HFFc6 (cell line): ENCODE measurements at regions not wholly inside any gene's neighbourhood (a gene's known extent, or its start where the extent isn't known, plus 50 kb on each side); places are given as distances from the start of the nearest gene placed in this dataset.

ENCODE experiments used
- DNase-seq: peaks from one replicate; pipeline ENCODE4 v3.0.0-alpha.2; 2018
- H3K27ac Mint-ChIP-seq: 2 replicates; pipeline ENCODE4 v1.8.0; 2020; ENCODE audit warnings: mild to moderate bottlenecking, mixed read lengths
- H3K27me3 Mint-ChIP-seq: 2 replicates; pipeline ENCODE4 v1.8.0; 2021; ENCODE audit warnings: mild to moderate bottlenecking, moderate library complexity, mixed read lengths; ENCODE audit not compliant: insufficient read depth
- H3K36me3 Mint-ChIP-seq: 2 replicates; pipeline ENCODE4 v1.8.0; 2021; ENCODE audit warnings: low read depth, mixed read lengths
- H3K4me1 Mint-ChIP-seq: 2 replicates; pipeline ENCODE4 v1.8.0; 2020; ENCODE audit warnings: low read depth, mixed read lengths
- H3K4me3 Mint-ChIP-seq: 2 replicates; pipeline ENCODE4 v1.8.0; 2020; ENCODE audit warnings: mild to moderate bottlenecking, moderate library complexity, mixed read lengths
- H3K9me3 Mint-ChIP-seq: 2 replicates; pipeline ENCODE4 v1.8.0; 2020; ENCODE audit warnings: mild to moderate bottlenecking, mixed read lengths
- CTCF ChIP-seq: fragments of 200-600 bp; sonication (generic); IDR thresholded peaks from 2 replicates; pipeline ENCODE4 v1.5.0; 2021; ENCODE audit warnings: antibody characterized with exemption, mild to moderate bottlenecking

- Mint-ChIP-seq H3K27me3 (no peaks in the 10 kb centered on the region), H3K27ac (no peak overlapping the region), H3K4me3 (no peak overlapping the region), H3K9me3 (peaks cover 6% of the 10 kb centered on the region), H3K4me1 (no peaks in the 10 kb centered on the region), H3K36me3 (no peaks in the 10 kb centered on the region)
- no peak for DNase-seq
- TF ChIP-seq CTCF = no peak
Measured at GRCh38 chr2:82538590-82539279, 1920.3 kb downstream of the SUCLG1 start.

- Mint-ChIP-seq H3K9me3 (peaks cover 8% of the 10 kb centered on the region; the same call in 1 of the 2 replicates), H3K4me3 (no peak overlapping the region), H3K36me3 (no peaks in the 10 kb centered on the region), H3K27me3 (no peaks in the 10 kb centered on the region; the same call in none of the 2 replicates), H3K4me1 (no peaks in the 10 kb centered on the region), H3K27ac (no peak overlapping the region)
- TF ChIP-seq CTCF = no peak
- no peak for DNase-seq
Measured at GRCh38 chr2:82528288-82528687, 1930.8 kb downstream of the SUCLG1 start.

GRCh38 chr2:82527124-82527523 lies 1932.0 kb downstream of the SUCLG1 start:
- H3K27me3 Mint-ChIP-seq = no peaks in the 10 kb centered on the region; the same call in none of the 2 replicates
- H3K4me3 Mint-ChIP-seq = no peak overlapping the region
- H3K9me3 Mint-ChIP-seq = peaks cover 8% of the 10 kb centered on the region; the same call in 1 of the 2 replicates
- no peaks in the 10 kb centered on the region for H3K4me1 Mint-ChIP-seq
- TF ChIP-seq CTCF = no peak
- DNase-seq = no peak
- no peaks in the 10 kb centered on the region for H3K36me3 Mint-ChIP-seq
- H3K27ac Mint-ChIP-seq = no peak overlapping the region

- TF ChIP-seq CTCF = no peak
- peaks cover 8% of the 10 kb centered on the region; the same call in 1 of the 2 replicates for H3K9me3 Mint-ChIP-seq
- no peak for DNase-seq
- no peaks in the 10 kb centered on the region; the same call in none of the 2 replicates for H3K27me3 Mint-ChIP-seq
- no peak overlapping the region for H3K27ac Mint-ChIP-seq
- no peak overlapping the region for H3K4me3 Mint-ChIP-seq
- no peaks in the 10 kb centered on the region for H3K4me1 Mint-ChIP-seq
- H3K36me3 Mint-ChIP-seq = no peaks in the 10 kb centered on the region
Measured at GRCh38 chr2:82526277-82526676, 1932.8 kb downstream of the SUCLG1 start.

GRCh38 chr2:82525744-82526143 lies 1933.3 kb downstream of the SUCLG1 start:
- H3K4me3 Mint-ChIP-seq = no peak overlapping the region
- peaks cover 8% of the 10 kb centered on the region; the same call in 1 of the 2 replicates for H3K9me3 Mint-ChIP-seq

More at GRCh38 chr2:82525744-82526143, 1933.3 kb downstream of the SUCLG1 start:
- no peaks in the 10 kb centered on the region for H3K4me1 Mint-ChIP-seq
- no peaks in the 10 kb centered on the region; the same call in none of the 2 replicates for H3K27me3 Mint-ChIP-seq
- TF ChIP-seq CTCF = no peak
- no peak overlapping the region for H3K27ac Mint-ChIP-seq
- no peak for DNase-seq
- no peaks in the 10 kb centered on the region for H3K36me3 Mint-ChIP-seq
